Neural progenitor cell (in vitro differentiated cells): ENCODE measurements at regions not wholly inside any gene's neighbourhood (a gene's known extent, or its start where the extent isn't known, plus 50 kb on each side); places are given as distances from the start of the nearest gene placed in this dataset.

Experiments used
- DNase-seq: peaks from one replicate; pipeline ENCODE4 v3.0.0-alpha.2; 2016; ENCODE audit warnings: low spot score
- H2AFZ ChIP-seq: fragments of 200-600 bp; sonication (generic); replicated peaks from 2 replicates; pipeline ENCODE4 v1.6.1; 2016; ENCODE audit warnings: antibody characterized with exemption
- H3F3A ChIP-seq: fragments of 200-600 bp; sonication (generic); 2 replicates; pipeline ENCODE4 v1.6.1; 2016; ENCODE audit warnings: antibody characterized with exemption, low read depth
- H3K27ac ChIP-seq: fragments of 200-600 bp; sonication (generic); 2 replicates; pipeline ENCODE4 v1.5.1; 2016; ENCODE audit warnings: mild to moderate bottlenecking
- H3K27me3 ChIP-seq: fragments of 200-600 bp; sonication (generic); 2 replicates; pipeline ENCODE4 v1.6.1; 2016; ENCODE audit warnings: mild to moderate bottlenecking, moderate library complexity
- H3K36me3 ChIP-seq: fragments of 200-600 bp; sonication (generic); 2 replicates; pipeline ENCODE4 v1.5.1; 2016
- H3K4me1 ChIP-seq: fragments of 200-600 bp; sonication (generic); 2 replicates; pipeline ENCODE4 v1.6.1; 2016; ENCODE audit warnings: mixed run types
- H3K4me2 ChIP-seq: fragments of 200-600 bp; sonication (generic); 2 replicates; pipeline ENCODE4 v1.6.1; 2016
- H3K4me3 ChIP-seq: fragments of 200-600 bp; sonication (generic); 2 replicates; pipeline ENCODE4 v1.5.1; 2016
- H3K79me2 ChIP-seq: fragments of 200-600 bp; sonication (generic); 2 replicates; pipeline ENCODE4 v1.6.1; 2016; ENCODE audit warnings: low read depth
- H3K9ac ChIP-seq: fragments of 200-600 bp; sonication (generic); 2 replicates; pipeline ENCODE4 v1.6.1; 2016
- H3K9me3 ChIP-seq: fragments of 200-600 bp; sonication (generic); 2 replicates; pipeline ENCODE4 v1.5.1; 2016; ENCODE audit warnings: low read depth
- H4K20me1 ChIP-seq: fragments of 200-600 bp; sonication (generic); 2 replicates; pipeline ENCODE4 v1.6.1; 2016; ENCODE audit warnings: low read depth
- H3K27ac Mint-ChIP-seq: 3 replicates; pipeline ENCODE4 v1.8.0; 2021; ENCODE audit warnings: mixed read lengths
- H3K27me3 Mint-ChIP-seq: 2 replicates; pipeline ENCODE4 v1.8.0; 2022; ENCODE audit warnings: low read depth, mild to moderate bottlenecking, inconsistent platforms, moderate library complexity, mixed read lengths; ENCODE audit not compliant: insufficient read depth
- H3K36me3 Mint-ChIP-seq: 3 replicates; pipeline ENCODE4 v1.8.0; 2021; ENCODE audit warnings: mixed read lengths
- H3K4me1 Mint-ChIP-seq: 3 replicates; pipeline ENCODE4 v1.8.0; 2021; ENCODE audit warnings: mixed read lengths
- H3K4me3 Mint-ChIP-seq: 3 replicates; pipeline ENCODE4 v1.8.0; 2021; ENCODE audit warnings: mild to moderate bottlenecking, moderate library complexity, mixed read lengths
- H3K9me3 Mint-ChIP-seq: 3 replicates; pipeline ENCODE4 v1.8.0; 2020; ENCODE audit warnings: mixed read lengths
- CTCF ChIP-seq: fragments of 200-600 bp; sonication (generic); IDR thresholded peaks from 2 replicates; pipeline ENCODE4 v1.5.1; 2017; ENCODE audit warnings: antibody characterized with exemption, mild to moderate bottlenecking
- EZH2 ChIP-seq: fragments of 200-600 bp; sonication (generic); IDR thresholded peaks from 2 replicates; pipeline ENCODE4 v1.6.1; 2017; ENCODE audit warnings: antibody characterized with exemption, mild to moderate bottlenecking, moderate library complexity
- EZH2phosphoT487 ChIP-seq: fragments of 200-600 bp; sonication (generic); IDR thresholded peaks from 2 replicates; pipeline ENCODE4 v1.6.1; 2017; ENCODE audit warnings: antibody characterized with exemption

DNA sequence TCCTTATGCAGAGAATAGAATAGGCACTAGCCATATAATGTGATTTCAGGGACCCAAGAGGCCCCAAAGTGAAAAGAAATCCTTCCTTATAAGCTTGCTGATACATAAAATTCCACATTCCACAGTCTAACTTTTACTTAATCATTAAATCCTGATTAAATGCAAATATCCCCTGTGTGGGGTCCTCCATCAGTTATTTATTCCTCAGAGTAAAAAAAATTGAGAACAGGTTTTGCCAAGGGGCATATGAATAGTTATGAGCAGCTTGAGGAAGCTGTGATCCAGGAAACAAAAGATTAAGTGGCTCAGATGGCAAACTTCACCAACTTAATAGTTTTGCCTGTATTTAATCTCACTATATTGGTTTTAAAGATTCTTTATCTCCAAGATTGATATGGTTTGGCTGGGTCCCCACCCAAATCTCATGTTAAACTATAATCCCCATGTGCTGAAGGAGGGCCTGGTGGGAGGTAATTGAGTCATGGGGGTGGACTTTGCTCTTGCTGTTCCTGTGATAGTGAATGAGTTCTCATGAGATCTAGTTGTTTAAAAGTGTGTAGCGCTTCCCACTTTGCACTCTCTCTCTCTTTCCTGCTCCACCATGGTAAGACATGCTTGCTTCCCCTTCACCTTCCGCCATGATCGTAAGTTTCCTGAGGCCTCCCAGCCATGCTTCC is 324.9 kb downstream of the NPR3 start:
- Histone ChIP-seq H3K4me1 (no peaks in the 10 kb centered on the region), H3K27ac (no peak overlapping the region), H3K9me3 (no peaks in the 10 kb centered on the region), H3K27me3 (no peaks in the 10 kb centered on the region), H4K20me1 (no peaks in the 10 kb centered on the region), H3K36me3 (no peaks in the 10 kb centered on the region), H3K4me3 (no peak overlapping the region), H3F3A (no peaks in the 10 kb centered on the region), H3K79me2 (no peaks in the 10 kb centered on the region), H2AFZ (no peak overlapping the region), H3K4me2 (no peak overlapping the region), H3K9ac (no peak overlapping the region)
- no peak for DNase-seq
- H3K27me3 Mint-ChIP-seq, result peaks cover 4% of the 10 kb centered on the region
- TF ChIP-seq EZH2 (no peak), CTCF (no peak), EZH2phosphoT487 (no peak)
- no peak overlapping the region for H3K4me3 Mint-ChIP-seq
- no peaks in the 10 kb centered on the region for H3K9me3 Mint-ChIP-seq
- H3K36me3 Mint-ChIP-seq, result no peaks in the 10 kb centered on the region
- no peak overlapping the region for H3K27ac Mint-ChIP-seq
- H3K4me1 Mint-ChIP-seq, result no peaks in the 10 kb centered on the region

- TF ChIP-seq EZH2phosphoT487, result no peak
These were observed 326.0 kb downstream of the NPR3 start for GRCh38 chr5:33037076-33037475.

GRCh38 chr5:33041586-33041985 is 330.5 kb downstream of the NPR3 start:
- H3F3A ChIP-seq, result no peaks in the 10 kb centered on the region
- no peak overlapping the region for H3K4me2 ChIP-seq
- no peak for DNase-seq
- no peak overlapping the region for H3K9ac ChIP-seq
- H3K36me3 Mint-ChIP-seq, result no peaks in the 10 kb centered on the region
- H3K27ac ChIP-seq, result no peak overlapping the region
- H3K9me3 Mint-ChIP-seq, result no peaks in the 10 kb centered on the region
- H3K4me1 ChIP-seq, result no peaks in the 10 kb centered on the region
- H4K20me1 ChIP-seq, result no peaks in the 10 kb centered on the region
- H3K9me3 ChIP-seq, result no peaks in the 10 kb centered on the region
- no peaks in the 10 kb centered on the region for H3K4me1 Mint-ChIP-seq
- no peaks in the 10 kb centered on the region for H3K79me2 ChIP-seq
- no peaks in the 10 kb centered on the region for H3K36me3 ChIP-seq
- H3K4me3 ChIP-seq, result no peak overlapping the region
- no peak for TF ChIP-seq CTCF
- TF ChIP-seq EZH2, result no peak
- no peak for TF ChIP-seq EZH2phosphoT487
- peaks cover 10% of the 10 kb centered on the region for H3K27me3 Mint-ChIP-seq
- no peak overlapping the region for H3K27ac Mint-ChIP-seq
- H3K27me3 ChIP-seq, result no peaks in the 10 kb centered on the region
- no peak overlapping the region for H2AFZ ChIP-seq
- H3K4me3 Mint-ChIP-seq, result no peak overlapping the region

More at GRCh38 chr5:33037076-33037475, 326.0 kb downstream of the NPR3 start:
- no peaks in the 10 kb centered on the region for H3K27me3 ChIP-seq
- no peaks in the 10 kb centered on the region for H3K79me2 ChIP-seq
- no peaks in the 10 kb centered on the region for H4K20me1 ChIP-seq
- no peak overlapping the region for H3K4me2 ChIP-seq
- no peak overlapping the region for H3K4me3 ChIP-seq
- H3F3A ChIP-seq, result no peaks in the 10 kb centered on the region
- no peak overlapping the region for H3K27ac ChIP-seq
- H3K4me1 ChIP-seq, result no peaks in the 10 kb centered on the region
- Mint-ChIP-seq H3K4me3 (no peak overlapping the region), H3K4me1 (no peaks in the 10 kb centered on the region), H3K36me3 (no peaks in the 10 kb centered on the region), H3K9me3 (no peaks in the 10 kb centered on the region), H3K27me3 (peaks cover 8% of the 10 kb centered on the region), H3K27ac (no peak overlapping the region)
- H2AFZ ChIP-seq, result no peak overlapping the region
- H3K9me3 ChIP-seq, result no peaks in the 10 kb centered on the region
- no peak for DNase-seq
- no peak overlapping the region for H3K9ac ChIP-seq
- H3K36me3 ChIP-seq, result no peaks in the 10 kb centered on the region

DNA sequence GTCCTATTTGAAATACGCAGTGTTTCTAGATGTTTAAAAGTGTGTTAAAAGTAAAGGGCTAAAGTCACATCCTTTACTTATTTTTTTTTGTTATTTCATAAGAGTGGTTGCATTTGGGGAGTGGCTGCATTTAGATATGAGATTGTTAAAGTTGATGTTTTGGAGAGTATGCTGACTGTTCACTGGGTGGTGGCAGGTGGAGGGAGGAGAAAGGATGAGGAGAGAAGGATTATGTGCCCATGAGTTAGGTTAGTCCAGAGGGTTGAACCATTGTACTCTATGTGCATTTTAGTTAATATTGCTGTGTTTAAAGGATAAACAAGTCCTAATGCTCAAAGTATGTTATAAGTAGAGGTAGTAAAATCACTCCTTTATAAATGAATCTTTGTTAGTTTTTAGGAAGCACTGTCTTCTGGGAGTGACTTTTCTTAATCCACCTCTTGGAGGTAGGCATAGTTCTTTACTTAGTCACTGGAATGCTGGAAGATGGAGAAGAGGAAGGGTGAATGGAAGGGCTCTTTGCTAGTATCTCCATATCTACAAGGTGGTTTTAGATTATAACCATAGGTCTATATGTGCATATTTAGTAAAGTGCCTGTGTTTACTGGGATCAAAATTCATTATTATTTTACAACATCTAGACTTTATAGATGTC is 332.3 kb downstream of the NPR3 start:
- no peaks in the 10 kb centered on the region for H3F3A ChIP-seq
- H3K9ac ChIP-seq, result no peak overlapping the region
- no peaks in the 10 kb centered on the region for H3K9me3 ChIP-seq
- H3K36me3 ChIP-seq, result no peaks in the 10 kb centered on the region
- Mint-ChIP-seq H3K4me1 (peaks cover 7% of the 10 kb centered on the region), H3K9me3 (no peaks in the 10 kb centered on the region), H3K27me3 (peaks cover 10% of the 10 kb centered on the region), H3K27ac (no peak overlapping the region), H3K36me3 (no peaks in the 10 kb centered on the region), H3K4me3 (no peak overlapping the region)
- H3K79me2 ChIP-seq, result no peaks in the 10 kb centered on the region
- no peak overlapping the region for H3K27ac ChIP-seq
- H3K4me1 ChIP-seq, result no peaks in the 10 kb centered on the region
- no peak overlapping the region for H3K4me2 ChIP-seq
- TF ChIP-seq EZH2 (no peak), EZH2phosphoT487 (no peak), CTCF (no peak)
- H3K27me3 ChIP-seq, result no peaks in the 10 kb centered on the region
- no peak overlapping the region for H2AFZ ChIP-seq
- H4K20me1 ChIP-seq, result no peaks in the 10 kb centered on the region
- H3K4me3 ChIP-seq, result no peak overlapping the region
- DNase-seq, result no peak
